ENCODE measurements at regions not wholly inside any gene's neighbourhood (a gene's known extent, or its start where the extent isn't known, plus 50 kb on each side); places are given as distances from the start of the nearest gene placed in this dataset.

DNA sequence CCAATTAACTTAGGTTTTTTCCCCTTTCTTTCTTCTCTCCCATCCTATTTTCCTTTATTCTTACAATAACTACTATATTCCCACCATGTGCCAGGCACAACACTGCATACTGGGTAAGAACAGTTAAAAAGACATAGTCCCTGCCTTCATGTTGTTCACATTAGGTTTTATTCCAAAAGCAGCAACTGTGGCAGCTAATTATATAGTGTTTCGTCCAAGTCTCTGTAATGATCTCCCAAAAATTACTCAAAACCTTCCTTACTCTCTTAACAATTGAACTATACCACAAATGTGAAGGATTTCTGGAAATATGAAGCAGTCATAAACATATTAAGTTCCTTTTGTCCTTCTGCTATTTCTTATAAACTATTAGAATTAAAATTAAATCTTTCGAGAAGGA, 184.1 kb upstream of the C11orf58 start:
- DNase-seq (ENCODE audit: low spot score), result no peak
- TF ChIP-seq, protein P1, sequence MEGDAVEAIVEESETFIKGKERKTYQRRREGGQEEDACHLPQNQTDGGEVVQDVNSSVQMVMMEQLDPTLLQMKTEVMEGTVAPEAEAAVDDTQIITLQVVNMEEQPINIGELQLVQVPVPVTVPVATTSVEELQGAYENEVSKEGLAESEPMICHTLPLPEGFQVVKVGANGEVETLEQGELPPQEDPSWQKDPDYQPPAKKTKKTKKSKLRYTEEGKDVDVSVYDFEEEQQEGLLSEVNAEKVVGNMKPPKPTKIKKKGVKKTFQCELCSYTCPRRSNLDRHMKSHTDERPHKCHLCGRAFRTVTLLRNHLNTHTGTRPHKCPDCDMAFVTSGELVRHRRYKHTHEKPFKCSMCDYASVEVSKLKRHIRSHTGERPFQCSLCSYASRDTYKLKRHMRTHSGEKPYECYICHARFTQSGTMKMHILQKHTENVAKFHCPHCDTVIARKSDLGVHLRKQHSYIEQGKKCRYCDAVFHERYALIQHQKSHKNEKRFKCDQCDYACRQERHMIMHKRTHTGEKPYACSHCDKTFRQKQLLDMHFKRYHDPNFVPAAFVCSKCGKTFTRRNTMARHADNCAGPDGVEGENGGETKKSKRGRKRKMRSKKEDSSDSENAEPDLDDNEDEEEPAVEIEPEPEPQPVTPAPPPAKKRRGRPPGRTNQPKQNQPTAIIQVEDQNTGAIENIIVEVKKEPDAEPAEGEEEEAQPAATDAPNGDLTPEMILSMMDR (IDR thresholded peaks at IDR 0.05; ENCODE audit: extremely low read depth, missing control alignments), result no peak

DNA sequence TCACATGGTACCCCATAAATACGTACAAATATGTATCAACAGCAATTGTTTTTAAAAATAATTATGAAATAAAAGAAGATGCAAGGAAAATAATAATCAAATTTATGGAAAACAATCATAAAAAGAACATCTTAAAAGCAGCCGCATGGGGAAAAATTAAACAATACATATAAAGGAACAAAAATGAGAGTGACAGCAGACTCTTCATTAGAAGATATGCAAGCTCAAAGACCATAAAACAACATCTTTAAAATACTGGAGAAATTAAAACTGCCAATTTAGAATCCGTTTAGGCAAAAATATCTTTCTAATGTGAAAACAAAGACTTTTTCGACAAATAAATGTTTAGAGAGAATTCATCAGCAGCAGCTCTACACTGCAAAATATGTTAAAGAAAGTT, 190.6 kb upstream of the C11orf58 start:
- TF ChIP-seq, protein P1 (IDR thresholded peaks at IDR 0.05; ENCODE audit: extremely low read depth, missing control alignments), result no peak
- no peak for DNase-seq (ENCODE audit: low spot score)

DNA sequence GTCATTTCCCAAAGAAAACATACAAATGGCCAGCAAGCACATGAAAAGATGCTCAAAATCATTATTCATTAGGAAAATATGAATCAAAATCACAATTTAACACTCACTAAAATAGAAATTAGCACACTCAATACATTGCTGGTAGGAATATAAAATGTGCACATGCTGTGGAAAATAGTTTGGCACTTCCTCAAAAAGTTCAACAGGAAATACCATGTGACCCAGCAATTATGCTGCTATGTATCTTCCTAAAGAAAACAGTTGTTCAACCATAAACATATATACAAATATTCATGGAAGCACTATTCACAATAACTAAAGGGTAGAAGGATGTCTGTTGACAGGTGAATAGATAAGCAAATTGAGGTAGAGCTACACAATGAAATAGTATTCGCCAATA, 187.3 kb upstream of the SOX6 start:
- DNase-seq (ENCODE audit: low spot score), result no peak
- TF ChIP-seq, protein P1 (IDR thresholded peaks at IDR 0.05; ENCODE audit: extremely low read depth, missing control alignments), result no peak

DNA sequence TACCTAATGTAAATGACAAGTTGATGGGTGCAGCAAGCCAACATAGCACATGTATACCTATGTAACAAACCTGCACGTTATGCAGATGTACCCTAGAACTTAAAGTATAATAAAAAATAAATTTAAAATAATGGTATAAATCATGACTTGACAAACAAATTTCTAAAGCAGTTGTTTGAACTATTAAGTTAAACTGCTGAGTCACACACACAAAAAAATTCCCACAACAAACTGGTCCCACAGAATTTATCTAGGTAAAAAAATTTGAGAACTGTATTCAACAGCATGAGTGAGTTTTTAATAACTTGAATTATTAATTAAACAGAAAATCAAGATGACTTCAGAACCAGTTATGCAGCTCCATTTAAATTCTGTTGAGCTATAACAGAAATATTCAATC, 186.0 kb upstream of the SOX6 start:
- DNase-seq (ENCODE audit: low spot score), result no peak
- TF ChIP-seq, protein P1 (IDR thresholded peaks at IDR 0.05; ENCODE audit: extremely low read depth, missing control alignments), result no peak

DNA sequence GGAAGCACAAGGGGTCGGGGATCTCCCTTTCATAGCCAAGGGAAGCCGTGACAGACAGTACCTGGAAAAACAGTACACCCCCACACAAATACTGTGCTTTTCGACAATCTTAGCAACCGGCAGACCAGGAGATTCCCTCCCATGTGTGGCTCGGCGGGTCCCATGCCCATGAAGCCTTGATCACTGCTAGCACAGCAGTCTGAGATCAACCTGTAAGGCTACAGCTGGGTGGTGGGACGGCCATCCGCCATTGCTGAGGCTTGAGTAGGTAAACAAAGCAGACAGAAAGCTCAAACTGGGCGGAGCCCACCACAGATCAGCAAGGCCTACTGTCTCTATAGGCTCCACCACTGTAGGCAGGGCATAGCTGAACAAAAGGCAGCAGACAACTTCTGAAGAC, 180.2 kb upstream of the SOX6 start:
- TF ChIP-seq, protein P1 (IDR thresholded peaks at IDR 0.05; ENCODE audit: extremely low read depth, missing control alignments), result no peak
- DNase-seq (ENCODE audit: low spot score), result no peak

DNA sequence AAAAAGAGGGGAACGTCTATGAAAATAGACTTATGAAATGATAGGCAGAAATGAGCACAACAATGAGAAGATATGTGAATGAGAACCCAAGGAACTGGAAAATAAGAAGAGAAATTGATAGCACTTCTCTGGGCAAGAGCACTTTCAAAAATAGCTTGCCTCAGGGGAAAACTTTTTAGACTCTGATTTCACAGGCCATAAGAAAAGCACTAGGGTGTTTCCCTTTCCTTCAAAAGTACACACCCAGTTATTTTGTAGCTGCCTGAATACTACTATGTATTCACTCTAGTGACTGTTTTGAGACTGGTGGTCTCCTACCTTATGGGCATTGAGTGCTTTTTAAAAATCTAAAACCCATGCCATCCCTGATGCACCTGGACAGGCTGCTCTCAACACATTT, 172.3 kb upstream of the SOX6 start:
- no peak for DNase-seq (ENCODE audit: low spot score)
- TF ChIP-seq, protein P1 (IDR thresholded peaks at IDR 0.05; ENCODE audit: extremely low read depth, missing control alignments), result no peak

DNA sequence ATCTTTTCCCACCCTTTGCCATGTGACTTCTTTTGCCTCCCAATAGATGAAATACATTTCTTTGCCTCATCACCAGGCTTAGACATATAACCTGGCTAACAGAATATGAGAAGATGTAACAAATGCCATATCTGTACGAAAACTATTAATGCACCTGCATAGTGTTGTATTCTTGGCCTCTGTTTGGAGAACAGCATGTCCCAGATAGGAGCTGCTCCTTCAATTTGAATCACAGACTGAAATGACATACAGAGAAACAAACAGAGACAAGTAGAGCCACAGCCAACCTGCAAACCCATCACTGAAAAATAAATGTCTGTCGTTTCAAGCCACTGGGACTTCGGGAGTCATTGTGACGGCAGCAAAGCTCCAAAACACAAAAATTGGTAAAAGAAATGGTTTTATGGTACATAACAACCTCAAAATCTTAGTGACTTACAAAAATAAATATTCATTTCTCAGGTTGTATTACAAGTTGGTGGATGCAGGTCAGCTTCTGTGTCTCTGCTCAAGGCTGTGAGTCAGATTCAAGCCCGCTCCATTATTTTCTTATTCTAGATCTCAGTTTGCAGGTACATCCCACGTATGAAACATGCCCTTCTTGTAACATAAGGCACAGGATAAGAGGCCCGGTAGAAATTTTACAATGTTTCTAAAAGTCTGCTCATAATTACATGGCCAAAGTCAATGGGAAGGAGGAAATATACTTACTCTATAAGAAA, 171.3 kb upstream of the SOX6 start:
- TF ChIP-seq, protein P1 (IDR thresholded peaks at IDR 0.05; ENCODE audit: extremely low read depth, missing control alignments), result no peak
- DNase-seq (ENCODE audit: low spot score), result no peak
